ENCODE measurements at regions not wholly inside any gene's neighbourhood (a gene's known extent, or its start where the extent isn't known, plus 50 kb on each side); places are given as distances from the start of the nearest gene placed in this dataset.

GRCh38 chr5:162231522-162231921 lies 163.9 kb downstream of the GABRG2 start:
- Histone ChIP-seq H3K4me3 (ENCODE audit: low read depth in 1 of 2, low read length in 1 of 2) (no peak overlapping the region), H3K9me3 (no peaks in the 10 kb centered on the region)
- TF ChIP-seq, protein P1, sequence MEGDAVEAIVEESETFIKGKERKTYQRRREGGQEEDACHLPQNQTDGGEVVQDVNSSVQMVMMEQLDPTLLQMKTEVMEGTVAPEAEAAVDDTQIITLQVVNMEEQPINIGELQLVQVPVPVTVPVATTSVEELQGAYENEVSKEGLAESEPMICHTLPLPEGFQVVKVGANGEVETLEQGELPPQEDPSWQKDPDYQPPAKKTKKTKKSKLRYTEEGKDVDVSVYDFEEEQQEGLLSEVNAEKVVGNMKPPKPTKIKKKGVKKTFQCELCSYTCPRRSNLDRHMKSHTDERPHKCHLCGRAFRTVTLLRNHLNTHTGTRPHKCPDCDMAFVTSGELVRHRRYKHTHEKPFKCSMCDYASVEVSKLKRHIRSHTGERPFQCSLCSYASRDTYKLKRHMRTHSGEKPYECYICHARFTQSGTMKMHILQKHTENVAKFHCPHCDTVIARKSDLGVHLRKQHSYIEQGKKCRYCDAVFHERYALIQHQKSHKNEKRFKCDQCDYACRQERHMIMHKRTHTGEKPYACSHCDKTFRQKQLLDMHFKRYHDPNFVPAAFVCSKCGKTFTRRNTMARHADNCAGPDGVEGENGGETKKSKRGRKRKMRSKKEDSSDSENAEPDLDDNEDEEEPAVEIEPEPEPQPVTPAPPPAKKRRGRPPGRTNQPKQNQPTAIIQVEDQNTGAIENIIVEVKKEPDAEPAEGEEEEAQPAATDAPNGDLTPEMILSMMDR (IDR thresholded peaks at IDR 0.05) = no peak

GRCh38 chr5:162240734-162241133 lies 173.2 kb downstream of the GABRG2 start:
- H3K9me3 ChIP-seq = peaks cover 2% of the 10 kb centered on the region
- H3K4me3 ChIP-seq (ENCODE audit: low read depth in 1 of 2, low read length in 1 of 2) = no peak overlapping the region
- H3K36me3 ChIP-seq = no peaks in the 10 kb centered on the region
- TF ChIP-seq, protein P1 (IDR thresholded peaks at IDR 0.05) = no peak
- no peak overlapping the region for H3K27ac ChIP-seq
- no peaks in the 10 kb centered on the region for H3K27me3 ChIP-seq
- no peaks in the 10 kb centered on the region for H3K4me1 ChIP-seq (ENCODE audit: control insufficient read depth in 1 of 2, insufficient read depth in 1 of 2, low read depth in 1 of 2, low read length in 1 of 2)

More at GRCh38 chr5:162231522-162231921, 163.9 kb downstream of the GABRG2 start:
- no peaks in the 10 kb centered on the region for H3K4me1 ChIP-seq (ENCODE audit: control insufficient read depth in 1 of 2, insufficient read depth in 1 of 2, low read depth in 1 of 2, low read length in 1 of 2)
- no peaks in the 10 kb centered on the region for H3K36me3 ChIP-seq
- no peaks in the 10 kb centered on the region for H3K27me3 ChIP-seq
- no peak overlapping the region for H3K27ac ChIP-seq

GRCh38 chr5:162242416-162242815 lies 174.8 kb downstream of the GABRG2 start:
- Histone ChIP-seq H3K9me3 (peaks cover 2% of the 10 kb centered on the region), H3K4me3 (ENCODE audit: low read depth in 1 of 2, low read length in 1 of 2) (no peak overlapping the region), H3K27ac (no peak overlapping the region), H3K4me1 (ENCODE audit: control insufficient read depth in 1 of 2, insufficient read depth in 1 of 2, low read depth in 1 of 2, low read length in 1 of 2) (no peaks in the 10 kb centered on the region), H3K27me3 (no peaks in the 10 kb centered on the region), H3K36me3 (no peaks in the 10 kb centered on the region)
- TF ChIP-seq, protein P1 (IDR thresholded peaks at IDR 0.05) = no peak

DNA sequence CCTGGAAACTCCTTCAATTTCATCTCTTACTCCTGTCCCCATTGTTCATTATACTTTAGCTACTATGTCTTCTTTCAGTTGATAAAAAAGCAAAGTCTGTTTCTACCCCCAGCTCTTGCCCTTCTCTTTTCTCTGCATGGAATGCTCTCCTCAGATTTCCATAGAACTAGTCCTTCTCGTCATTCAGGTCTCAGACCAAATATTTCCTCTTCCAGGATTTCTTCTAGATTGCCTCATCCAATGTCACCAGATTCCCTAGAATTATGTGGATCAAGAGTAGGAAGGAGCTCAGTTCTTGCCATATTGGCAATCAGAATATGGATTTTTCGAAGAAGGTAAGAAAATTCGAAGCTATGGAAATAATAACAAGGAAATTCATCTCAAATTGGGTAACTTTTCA lies 176.1 kb downstream of the GABRG2 start:
- Histone ChIP-seq H3K9me3 (no peaks in the 10 kb centered on the region), H3K27ac (no peak overlapping the region), H3K36me3 (no peaks in the 10 kb centered on the region), H3K4me1 (ENCODE audit: control insufficient read depth in 1 of 2, insufficient read depth in 1 of 2, low read depth in 1 of 2, low read length in 1 of 2) (no peaks in the 10 kb centered on the region), H3K27me3 (no peaks in the 10 kb centered on the region), H3K4me3 (ENCODE audit: low read depth in 1 of 2, low read length in 1 of 2) (no peak overlapping the region)
- TF ChIP-seq, protein P1 (IDR thresholded peaks at IDR 0.05) = no peak

GRCh38 chr5:162248107-162248713 lies 180.6 kb downstream of the GABRG2 start:
- Histone ChIP-seq H3K4me1 (ENCODE audit: control insufficient read depth in 1 of 2, insufficient read depth in 1 of 2, low read depth in 1 of 2, low read length in 1 of 2) (no peaks in the 10 kb centered on the region), H3K4me3 (ENCODE audit: low read depth in 1 of 2, low read length in 1 of 2) (no peak overlapping the region), H3K27ac (no peak overlapping the region), H3K36me3 (no peaks in the 10 kb centered on the region), H3K27me3 (no peaks in the 10 kb centered on the region), H3K9me3 (no peaks in the 10 kb centered on the region)
- TF ChIP-seq, protein P1 (IDR thresholded peaks at IDR 0.05) = no peak

Data from neutrophil (primary cell).